Pancreas (tissue), 10 donors: ENCODE measurements at regions not wholly inside any gene's neighbourhood (a gene's known extent, or its start where the extent isn't known, plus 50 kb on each side); places are given as distances from the start of the nearest gene placed in this dataset.
"Not testable (repeated sequence)": the region's sequence is repeated elsewhere in the genome, so short reads cannot be mapped to it uniquely, and the experiment has no call there.

ENCODE experiments used
- ATAC-seq, 4 donors: fragments of 200-7000 bp; cut with Tn5 transposase; one replicate each; pipeline versions ENCODE4 v1.8.0 to v1.9.1; 2020; ENCODE audit warnings: mild to moderate bottlenecking in 4 of 4, moderate library complexity in 4 of 4
- DNase-seq, 6 donors: peaks; one replicate each; pipeline ENCODE4 v3.0.0-alpha.2; 2020
- FAIRE-seq: peaks from 2 replicates; lab custom pipeline; 2012; peaks lifted over from hg19 to GRCh38; lab: Jason Lieb, UNC
- H3K27ac ChIP-seq, 4 donors: fragments of 200-600 bp; sonication (generic); 1 replicate in 3 of 4; 2 replicates in 1 of 4; pipeline versions ENCODE4 v1.5.0 to v1.8.0; 2020
- H3K27me3 ChIP-seq, 4 donors: fragments of 200-600 bp; one replicate each; pipeline ENCODE4 v1.8.0; 2021
- H3K36me3 ChIP-seq, 3 donors: fragments of 200-600 bp; sonication (generic) in 1 of 3; one replicate each; pipeline versions ENCODE4 v1.5.0 to v1.8.0; 2020 to 2021
- H3K4me1 ChIP-seq, 3 donors: fragments of 200-600 bp; one replicate each; pipeline ENCODE4 v1.8.0; 2021
- H3K4me3 ChIP-seq, 4 donors: fragments of 200-600 bp; sonication (generic) in 2 of 4; one replicate each; pipeline versions ENCODE4 v1.5.0 to v1.8.0; 2020 to 2021
- H3K9me3 ChIP-seq, 4 donors: fragments of 200-600 bp; one replicate each; pipeline ENCODE4 v1.8.0; 2021
- CTCF ChIP-seq, 4 donors: fragments of 200-600 bp; sonication (generic) in 3 of 4; IDR thresholded peaks; one replicate each; pipeline versions ENCODE4 v1.5.0 to v1.8.0; 2021; ENCODE audit warnings: antibody characterized with exemption in 4 of 4
- WGBS, 2 donors: extraction: QIAGEN DNeasy Blood & Tissue Kit; methylation state at CpG; one replicate each; pipeline ENCODE4 v1.1.7; 2013; 5-methylcytosine and 5-hydroxymethylcytosine counted together
- intact Hi-C, 3 donors: fragments of 100-400 bp; cut with DNase I; formaldehyde crosslinking; loops; one replicate each; pipeline versions ENCODE4 v1.11.1 to v1.14.2; 2022
- donor health status: healthy with polysubstance abuse.
- donor health status: DM: no; HTN: no; CAD: no; lungs with moderate emphysema.
- donor health status: DM: no; HTN: no; CAD: no.
- donor health status: control.
- donor health status: control.
- donor health status: Bipolar disorder and iron deficiency.
- donor health status: DM: yes; HTN: yes; CAD: no.
- donor health status: DM: no; HTN: no; CAD: no.
- donor health status: DM: no; HTN: no; CAD: no.
- donor health status: DM: yes; HTN: yes; CAD: no.

GRCh38 chr18:1435487-1435886 lies 530.8 kb downstream of the ADCYAP1 start:
- Histone ChIP-seq H3K4me1 (no peaks in the 10 kb centered on the region), H3K9me3 (no peaks in the 10 kb centered on the region), H3K36me3 (no peaks in the 10 kb centered on the region), H3K27me3 (no peaks in the 10 kb centered on the region), H3K4me3 (no peak overlapping the region), H3K27ac (no peak overlapping the region)
- intact Hi-C loops: no loop called here
- 58 to 61% methylated on average over 2 of the region's 2 CpGs for WGBS, 2 donors
- ATAC-seq (no peak), DNase-seq (no peak), FAIRE-seq (no peak)
- TF ChIP-seq CTCF (IDR thresholded peaks at IDR 0.05): no peak

- ATAC-seq (no peak), DNase-seq (no peak), FAIRE-seq (no peak)
- no peaks in the 10 kb centered on the region for H3K27me3 ChIP-seq
- no peak overlapping the region for H3K4me3 ChIP-seq
- H3K27ac ChIP-seq: no peak overlapping the region
- H3K9me3 ChIP-seq: no peaks in the 10 kb centered on the region
- WGBS, 2 donors: 64 to 81% methylated on average over 5 of the region's 5 CpGs
- intact Hi-C loops: no loop called here
- H3K36me3 ChIP-seq: no peaks in the 10 kb centered on the region
- no peaks in the 10 kb centered on the region for H3K4me1 ChIP-seq
- TF ChIP-seq CTCF (IDR thresholded peaks at IDR 0.05): no peak
Observed at GRCh38 chr18:1436199-1436598, 531.5 kb downstream of the ADCYAP1 start.

DNA sequence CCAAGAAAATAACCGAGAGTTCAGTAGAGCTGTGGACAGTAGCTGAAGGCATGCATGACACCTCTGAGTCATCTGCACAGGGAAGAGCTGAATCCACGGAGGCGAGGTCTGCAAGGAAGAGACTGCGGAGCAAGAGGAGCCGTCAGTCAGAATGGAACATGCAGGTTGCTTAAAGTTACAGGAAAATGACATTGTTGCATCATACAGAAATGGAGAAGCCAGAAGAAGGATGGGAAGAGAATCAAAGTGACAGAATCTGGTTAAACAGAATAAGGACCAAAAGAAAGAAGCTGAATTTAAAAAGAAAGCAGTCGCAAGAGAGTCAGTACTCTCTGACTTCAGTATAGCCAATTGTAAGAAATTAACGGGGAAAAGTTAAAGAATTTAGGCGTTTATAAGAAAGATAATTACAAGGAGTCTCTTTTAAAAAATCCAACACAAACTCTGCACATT lies 533.8 kb downstream of the ADCYAP1 start:
- H3K27ac ChIP-seq: no peak overlapping the region
- H3K4me1 ChIP-seq: no peaks in the 10 kb centered on the region
- WGBS, 2 donors: 73 to 76% methylated on average over 8 of the region's 8 CpGs
- intact Hi-C loops: no loop called here
- H3K27me3 ChIP-seq: no peaks in the 10 kb centered on the region
- no peak overlapping the region for H3K4me3 ChIP-seq
- no peak for DNase-seq
- no peaks in the 10 kb centered on the region for H3K9me3 ChIP-seq
- FAIRE-seq: no peak
- no peaks in the 10 kb centered on the region for H3K36me3 ChIP-seq
- no peak for TF ChIP-seq CTCF (IDR thresholded peaks at IDR 0.05)
- no peak for ATAC-seq

GRCh38 chr18:1438967-1439366 lies 534.3 kb downstream of the ADCYAP1 start:
- H3K27me3 ChIP-seq: no peaks in the 10 kb centered on the region
- no peak overlapping the region for H3K27ac ChIP-seq
- DNase-seq: no peak
- no peaks in the 10 kb centered on the region for H3K36me3 ChIP-seq
- no peaks in the 10 kb centered on the region for H3K9me3 ChIP-seq
- ATAC-seq: no peak
- no peaks in the 10 kb centered on the region for H3K4me1 ChIP-seq
- intact Hi-C loops: no loop called here
- no peak for FAIRE-seq
- TF ChIP-seq CTCF (IDR thresholded peaks at IDR 0.05): no peak
- 53 to 61% methylated on average over 3 of the region's 3 CpGs for WGBS, 2 donors
- H3K4me3 ChIP-seq: no peak overlapping the region

DNA sequence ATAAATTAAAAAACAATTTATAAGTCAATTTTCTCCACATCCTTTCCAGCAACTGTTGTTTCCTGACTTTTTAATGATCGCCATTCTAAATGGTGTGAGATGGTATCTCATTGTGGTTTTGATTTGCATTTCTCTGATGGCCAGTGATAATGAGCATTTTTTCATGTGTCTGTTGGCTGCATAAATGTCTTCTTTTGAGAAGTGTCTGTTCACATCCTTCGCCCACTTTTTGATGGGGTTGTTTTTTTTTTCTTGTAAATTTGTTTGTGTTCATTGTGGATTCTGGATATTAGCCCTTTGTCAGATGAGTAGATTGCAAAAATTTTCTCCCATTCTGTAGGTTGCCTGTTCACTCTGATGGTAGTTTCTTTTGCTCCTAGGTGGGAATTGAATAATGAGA lies 539.4 kb downstream of the ADCYAP1 start:
- WGBS, 2 donors: 81 to 83% methylated on average over 2 of the region's 2 CpGs
- FAIRE-seq, H3K9me3 ChIP-seq, H3K27ac ChIP-seq, H3K36me3 ChIP-seq, ATAC-seq, DNase-seq, intact Hi-C loops, H3K4me3 ChIP-seq, H3K4me1 ChIP-seq, H3K27me3 ChIP-seq: not testable (repeated sequence)
